Lung microvascular endothelial cell (primary cell): ENCODE measurements at regions not wholly inside any gene's neighbourhood (a gene's known extent, or its start where the extent isn't known, plus 50 kb on each side); places are given as distances from the start of the nearest gene placed in this dataset.
"Not testable (repeated sequence)": the region's sequence is repeated elsewhere in the genome, so short reads cannot be mapped to it uniquely, and the experiment has no call there.

Source experiments
- DNase-seq, 2 donors: peaks; one replicate each; pipeline versions ENCODE4 v3.0.0 to v3.0.0-alpha.2; 2010; ENCODE audit warnings: low read depth in 2 of 2

- DNase-seq: no peak
Observed at GRCh38 chr3:135636596-135636995, 328.9 kb upstream of the PPP2R3A start.

DNA sequence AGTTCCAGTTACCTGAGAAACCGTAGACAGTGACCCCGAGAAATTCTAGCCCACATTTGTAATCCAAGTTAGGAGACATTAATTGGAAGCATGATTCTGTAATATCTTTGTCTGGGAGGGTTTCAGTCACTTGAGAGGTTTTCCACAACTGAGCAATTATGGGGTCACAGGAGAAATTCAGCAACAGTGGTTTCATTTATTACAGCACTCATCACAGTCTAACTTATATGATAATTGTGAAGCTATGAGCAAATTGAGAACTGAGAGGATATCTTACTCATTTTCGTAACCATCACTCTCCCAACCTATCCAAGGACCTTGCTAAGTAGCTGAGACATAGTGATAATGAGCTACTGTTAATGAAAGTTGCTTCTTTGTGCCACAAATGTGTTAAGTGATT lies 328.5 kb upstream of the PPP2R3A start:
- no peak for DNase-seq

- no peak for DNase-seq
Observed at GRCh38 chr3:135641761-135642160, 323.8 kb upstream of the PPP2R3A start.

- no peak for DNase-seq
Observed at GRCh38 chr3:135645541-135645940, 320.0 kb upstream of the PPP2R3A start.

DNA sequence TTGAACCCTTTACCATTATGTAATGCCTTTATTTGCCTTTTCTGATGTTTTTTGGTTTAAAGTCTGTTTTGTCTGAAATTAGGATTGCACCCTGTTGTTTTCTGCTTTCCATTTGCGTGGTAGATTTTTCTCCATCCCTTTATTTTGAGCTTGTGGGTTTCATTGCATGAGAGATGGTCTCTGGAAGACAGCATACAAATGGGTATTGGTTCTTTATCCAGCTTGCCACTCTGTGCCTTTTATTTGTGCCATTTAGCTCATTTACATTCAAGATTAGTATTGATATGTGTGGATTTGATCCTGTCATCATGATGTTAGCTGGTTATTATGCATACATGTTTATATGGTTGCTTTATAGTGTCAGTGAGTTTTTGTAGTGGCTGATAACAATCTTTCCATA lies 318.7 kb upstream of the PPP2R3A start:
- no peak for DNase-seq

DNA sequence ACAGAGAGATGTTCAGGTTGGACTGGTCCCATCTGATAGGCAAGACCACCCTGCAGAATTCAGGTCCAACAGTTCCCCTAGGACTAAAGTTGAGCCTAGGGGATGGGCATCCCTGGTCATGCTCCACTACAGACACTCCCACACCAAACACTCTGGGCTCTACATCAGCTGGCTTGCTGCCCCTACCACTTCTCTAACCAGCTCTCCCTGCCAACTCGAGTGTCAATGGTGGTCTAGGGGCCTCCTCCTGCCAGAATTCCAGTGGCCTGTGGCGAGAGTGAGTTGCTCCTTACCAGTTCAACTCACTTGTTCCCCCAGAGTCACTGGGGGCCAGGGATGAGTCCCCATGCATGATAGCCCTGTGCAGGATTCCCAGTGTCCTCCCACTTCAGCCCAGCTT lies 316.2 kb upstream of the PPP2R3A start:
- DNase-seq: no peak

DNA sequence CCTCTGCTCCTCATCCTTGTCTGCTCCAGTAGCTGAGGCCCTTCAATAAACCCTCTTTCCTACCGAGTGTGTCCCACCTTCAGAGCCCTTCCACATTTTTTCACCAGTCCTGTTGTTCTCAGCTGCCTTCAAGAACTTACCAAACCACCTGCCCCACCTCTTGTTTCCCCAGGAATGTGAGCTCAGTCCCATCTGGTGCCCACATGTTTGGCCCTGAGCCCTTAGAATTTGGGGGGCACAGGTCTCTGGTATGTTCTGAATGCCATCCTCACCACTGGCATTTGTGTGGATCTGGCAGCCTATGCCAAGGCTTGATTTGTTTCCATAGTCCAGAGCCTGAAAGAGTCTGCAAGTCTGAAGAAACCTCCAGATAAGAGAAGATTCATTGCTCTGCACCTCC lies 315.2 kb upstream of the PPP2R3A start:
- DNase-seq: no peak

DNA sequence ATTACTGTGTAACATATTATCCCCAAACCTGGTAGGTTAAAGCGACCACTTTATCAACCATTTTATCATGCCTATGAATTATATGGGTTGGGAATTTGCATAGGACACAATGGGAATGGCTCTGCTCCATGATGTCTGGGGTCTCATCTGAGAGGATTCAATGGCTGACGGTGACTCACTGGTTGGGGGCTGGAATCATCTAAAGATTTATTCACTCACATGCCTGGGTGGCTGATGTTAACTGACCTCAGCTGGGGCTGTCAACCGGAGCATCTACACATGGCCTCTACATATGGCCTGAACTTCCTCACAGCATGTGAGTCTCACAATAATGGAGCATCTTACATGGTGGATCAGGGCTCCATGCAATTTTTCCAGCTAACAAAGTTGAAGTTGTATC lies 313.1 kb upstream of the PPP2R3A start:
- no peak for DNase-seq

DNA sequence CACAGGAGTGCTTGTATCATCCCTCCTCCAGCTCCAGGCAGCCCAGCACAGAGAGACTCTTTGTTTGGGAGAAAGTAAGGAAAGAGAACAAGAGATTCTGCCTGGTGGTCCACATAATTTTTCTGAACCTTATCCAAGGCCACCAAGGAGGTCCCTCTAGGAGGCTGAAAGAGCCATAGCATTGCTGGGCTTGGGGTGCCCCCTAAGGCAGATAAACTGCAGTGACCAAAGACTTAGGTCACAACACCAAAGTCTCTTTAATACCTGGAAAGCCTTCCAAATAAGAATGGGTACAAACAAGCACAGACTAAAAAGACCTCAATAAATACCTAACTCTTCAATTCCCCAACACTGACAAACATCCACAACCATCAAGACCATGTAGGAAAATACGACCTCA lies 310.2 kb upstream of the PPP2R3A start:
- DNase-seq: no peak

DNA sequence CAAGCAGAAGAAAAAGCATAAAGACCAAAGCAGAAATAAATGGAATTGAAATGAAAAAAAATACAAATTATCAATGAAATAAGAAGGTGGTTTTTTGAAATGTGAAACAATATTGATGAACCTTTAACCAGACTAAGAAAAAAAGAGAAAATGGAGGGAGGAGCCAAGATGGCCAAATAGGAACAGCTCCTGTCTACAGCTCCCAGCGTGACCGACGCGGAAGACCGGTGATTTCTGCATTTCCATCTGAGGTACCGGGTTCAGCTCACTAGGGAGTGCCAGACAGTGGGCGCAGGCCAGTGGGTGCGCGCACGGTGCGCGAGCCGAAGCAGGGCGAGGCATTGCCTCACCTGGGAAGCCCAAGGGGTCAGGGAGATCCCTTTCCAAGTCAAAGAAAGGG lies 307.1 kb upstream of the PPP2R3A start:
- DNase-seq: not testable (repeated sequence)

- no peak for DNase-seq
Observed at GRCh38 chr3:135667061-135667460, 298.5 kb upstream of the PPP2R3A start.

- no peak for DNase-seq
Observed at GRCh38 chr3:135674508-135674907, 291.0 kb upstream of the PPP2R3A start.

DNA sequence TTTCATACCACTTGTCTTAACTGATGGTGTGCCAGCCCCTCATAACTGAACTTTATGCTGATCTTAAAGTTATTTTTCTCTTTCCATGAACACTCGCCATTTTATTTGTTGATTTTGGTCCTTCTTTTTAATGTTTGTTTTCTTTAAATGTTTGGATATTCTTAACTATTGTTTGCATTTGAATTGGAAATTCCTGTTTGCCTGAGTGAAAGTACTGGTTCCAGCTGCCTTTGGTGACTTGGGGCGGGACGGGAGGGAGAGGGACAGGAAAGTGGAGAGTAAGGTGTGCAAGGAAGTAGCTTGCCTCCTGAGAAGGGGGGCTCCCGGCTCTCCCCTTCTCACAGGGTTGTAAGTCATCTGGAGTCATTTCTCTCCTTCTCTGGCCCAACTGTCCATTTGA lies 287.1 kb upstream of the PPP2R3A start:
- DNase-seq: no peak

DNA sequence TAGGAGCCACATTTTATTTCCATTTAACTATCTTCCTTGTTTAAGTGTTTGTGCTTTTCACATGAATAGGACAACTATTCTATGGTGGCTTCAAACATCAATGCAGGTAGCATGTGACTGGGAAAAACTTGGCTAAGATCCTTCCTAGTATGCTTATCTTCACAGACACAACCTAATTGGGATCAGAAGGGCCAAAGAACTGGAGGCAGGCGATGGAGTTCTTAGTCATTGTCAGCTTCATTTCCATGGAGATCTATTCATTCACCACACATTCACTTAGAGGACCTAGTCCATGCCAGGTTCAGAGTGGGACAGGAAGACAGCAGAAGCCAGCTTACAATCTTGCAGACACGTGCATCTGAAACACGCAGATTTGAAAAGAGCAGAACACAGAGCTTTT lies 277.5 kb upstream of the PPP2R3A start:
- no peak for DNase-seq

- DNase-seq: no peak
Observed at GRCh38 chr3:135690664-135691063, 274.9 kb upstream of the PPP2R3A start.

- no peak for DNase-seq
Observed at GRCh38 chr3:135691240-135691639, 274.3 kb upstream of the PPP2R3A start.

- no peak for DNase-seq
Observed at GRCh38 chr3:135694142-135694541, 271.4 kb upstream of the PPP2R3A start.

DNA sequence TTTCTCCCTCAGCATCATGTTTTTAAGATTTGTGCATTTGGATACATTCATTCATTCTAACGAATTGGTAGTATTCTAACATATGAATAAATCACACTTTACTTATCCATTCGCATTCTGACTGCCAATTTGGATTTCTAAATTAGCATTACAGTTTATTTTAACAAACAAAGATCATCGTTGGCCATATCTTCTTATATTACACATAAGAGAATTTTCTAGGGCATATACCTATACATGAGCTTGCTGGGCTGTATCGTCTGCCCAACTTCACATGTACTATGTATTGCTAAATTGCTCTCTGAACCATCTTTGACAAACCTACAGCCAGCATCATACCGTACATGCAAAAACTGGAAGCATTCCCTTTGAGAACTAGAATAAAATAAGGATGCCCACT lies 265.8 kb upstream of the PPP2R3A start:
- no peak for DNase-seq

DNA sequence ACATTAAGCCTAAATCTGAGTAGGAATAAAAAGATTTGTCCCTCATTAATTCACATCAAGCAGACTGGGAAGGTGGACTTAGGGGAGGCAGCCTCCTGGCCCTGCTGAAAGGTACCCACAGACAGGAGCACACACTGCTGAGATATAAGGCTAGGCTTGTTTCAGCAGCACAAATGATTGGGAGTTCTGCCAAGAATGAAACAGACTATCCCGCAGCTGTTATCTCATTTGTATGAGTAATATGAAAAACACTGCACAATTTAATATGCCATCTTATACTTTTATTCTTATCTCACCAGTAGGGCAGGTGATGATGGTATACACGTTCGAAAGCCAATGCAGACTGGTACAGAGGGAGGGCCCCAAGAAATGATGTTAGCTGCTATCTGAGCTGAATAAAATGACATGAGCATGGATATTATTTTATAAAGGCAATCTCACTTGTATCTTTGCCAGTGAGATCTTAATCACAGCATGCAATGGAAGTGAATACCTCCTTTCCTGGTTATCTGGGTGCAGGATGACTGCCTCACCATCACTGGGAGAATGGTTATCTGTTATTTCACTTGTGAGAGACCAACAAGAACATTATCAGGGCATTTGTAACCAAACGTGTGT lies 258.7 kb upstream of the PPP2R3A start:
- DNase-seq: no peak

DNA sequence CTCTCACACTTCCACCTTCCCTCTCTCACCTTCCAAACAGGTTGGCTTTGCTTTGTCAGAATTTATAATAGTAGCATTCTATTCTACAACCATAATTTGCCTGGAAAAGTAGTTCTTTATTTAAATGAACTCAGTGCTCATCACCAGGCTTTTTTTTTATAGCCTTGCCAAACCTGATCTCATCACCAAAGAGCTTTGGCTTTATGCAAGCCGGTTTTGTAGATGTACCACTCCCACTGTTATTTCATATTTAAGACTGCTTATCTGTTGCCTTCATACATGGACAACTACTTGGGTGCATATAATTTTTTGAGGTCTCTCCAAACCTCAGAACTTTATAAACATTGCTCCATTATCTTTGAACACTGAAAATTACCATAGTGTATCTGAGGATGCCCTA lies 246.1 kb upstream of the PPP2R3A start:
- DNase-seq: no peak

GRCh38 chr3:135728007-135728721 lies 237.4 kb upstream of the PPP2R3A start:
- no peak for DNase-seq

DNA sequence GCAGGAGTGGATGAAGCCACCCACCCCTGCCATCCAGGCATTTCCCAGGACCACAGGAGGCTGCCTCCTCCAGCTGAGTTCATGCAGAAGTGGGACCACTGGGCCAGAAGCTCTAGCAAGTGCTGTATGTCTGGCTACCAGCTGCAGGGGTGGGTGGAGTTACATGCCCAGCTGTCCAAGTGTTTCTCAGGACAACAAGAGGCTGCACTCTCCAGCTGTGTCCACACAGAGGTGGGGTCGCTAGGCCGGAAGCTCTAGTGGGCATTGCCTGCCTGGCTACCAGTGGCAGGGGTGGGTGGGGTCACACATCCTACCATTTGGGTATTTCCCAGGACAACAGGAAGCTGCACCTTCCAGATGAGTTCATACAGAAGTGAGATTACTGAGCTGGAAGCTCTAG lies 234.0 kb upstream of the PPP2R3A start:
- DNase-seq: no peak

DNA sequence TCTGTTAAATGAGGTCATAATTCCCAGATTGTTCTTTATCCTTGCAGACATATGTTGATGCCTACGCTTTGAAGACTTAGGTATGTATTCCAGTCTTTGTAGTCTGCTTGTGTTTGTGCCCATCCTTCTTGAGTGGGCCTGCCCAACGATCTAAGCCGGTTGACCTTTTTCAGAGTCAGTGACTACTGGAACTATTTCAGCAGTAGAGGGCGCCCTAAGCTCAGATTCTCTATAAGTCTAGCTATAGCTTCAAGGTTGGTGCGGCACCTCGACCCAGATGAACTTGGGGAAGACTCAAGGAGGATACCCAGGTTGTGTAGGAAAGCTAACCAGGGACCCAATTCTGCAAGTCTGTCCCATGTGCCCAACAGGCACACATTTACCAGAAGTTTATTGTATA lies 228.8 kb upstream of the PPP2R3A start:
- no peak for DNase-seq

DNA sequence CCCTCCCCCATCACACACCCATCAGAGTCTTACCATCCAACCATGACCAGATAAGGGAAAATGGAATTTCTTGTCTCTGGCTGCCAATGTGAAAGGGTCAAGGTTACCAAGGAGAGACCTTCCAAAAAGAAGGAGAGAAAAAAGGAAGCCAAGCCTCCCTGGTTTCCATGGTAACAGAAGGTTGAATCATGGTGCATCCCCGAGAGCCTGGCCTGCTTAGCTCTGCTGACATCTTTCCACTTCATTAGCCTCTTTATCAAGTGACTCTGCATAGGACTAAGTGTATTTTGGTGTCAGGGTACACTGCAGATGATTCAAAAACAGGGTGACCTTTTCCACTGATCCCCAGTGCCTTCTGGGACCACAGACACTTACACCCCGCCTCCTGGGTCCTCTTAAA lies 225.7 kb upstream of the PPP2R3A start:
- DNase-seq: no peak
